A673 (cell line): ENCODE measurements at regions not wholly inside any gene's neighbourhood (a gene's known extent, or its start where the extent isn't known, plus 50 kb on each side); places are given as distances from the start of the nearest gene placed in this dataset.

Experiments used
- BruUV-seq: library from RNA; stranded (reverse); fragments of 400-500 nt; replicated peaks from 2 replicates; lab custom pipeline; 2021; lab: Mats Ljungman, UMichigan
- CTCF ChIA-PET: fragments of 300-600 bp; sonication (Branson Sonifier 250); formaldehyde crosslinking; loops from one replicate; lab custom pipeline; 2022; ENCODE audit warnings: antibody characterized with exemption; lab: Charles Lee
- POLR2A ChIA-PET: fragments of 300-600 bp; sonication (Branson Sonifier 250); formaldehyde crosslinking; loops from one replicate; lab custom pipeline; 2022; ENCODE audit warnings: antibody characterized with exemption; ENCODE audit not compliant: low non-redundant PET; lab: Charles Lee
- DNase-seq: peaks from one replicate; pipeline ENCODE4 v3.0.0-alpha.2; 2015; ENCODE audit warnings: low spot score
- H3K27ac ChIP-seq: fragments of 200-600 bp; sonication (generic); 2 replicates; pipeline ENCODE4 v1.5.1; 2016; ENCODE audit warnings: mixed run types, low read depth, mild to moderate bottlenecking, mixed read lengths, antibody characterized with exemption, low read length; ENCODE audit not compliant: poor library complexity, severe bottlenecking
- H3K27me3 ChIP-seq: fragments of 200-600 bp; sonication (generic); replicated peaks from 2 replicates; pipeline ENCODE4 v1.6.1; 2017; ENCODE audit warnings: mixed run types, low read depth, mild to moderate bottlenecking, mixed read lengths, antibody characterized with exemption, low read length; ENCODE audit not compliant: insufficient read depth, poor library complexity
- H3K36me3 ChIP-seq: fragments of 200-600 bp; sonication (generic); 2 replicates; pipeline ENCODE4 v1.6.1; 2016; ENCODE audit warnings: mixed run types, mild to moderate bottlenecking, mixed read lengths, antibody characterized with exemption, low read length; ENCODE audit not compliant: insufficient read depth, poor library complexity, severe bottlenecking
- H3K4me1 ChIP-seq: fragments of 200-600 bp; sonication (generic); 2 replicates; pipeline ENCODE4 v1.6.1; 2017; ENCODE audit warnings: mixed run types, mild to moderate bottlenecking, mixed read lengths, antibody characterized with exemption, low read length; ENCODE audit not compliant: insufficient read depth, poor library complexity, severe bottlenecking
- H3K4me3 ChIP-seq: fragments of 200-600 bp; sonication (generic); 2 replicates; pipeline ENCODE4 v1.5.1; 2016; ENCODE audit warnings: low read depth, mixed run types, mild to moderate bottlenecking, mixed read lengths, low read length; ENCODE audit not compliant: poor library complexity, severe bottlenecking
- H3K9me3 ChIP-seq: fragments of 200-600 bp; sonication (generic); 2 replicates; pipeline ENCODE4 v1.6.1; 2016; ENCODE audit warnings: mixed run types, low read depth, mild to moderate bottlenecking, mixed read lengths, antibody characterized with exemption, low read length; ENCODE audit not compliant: poor library complexity, severe bottlenecking
- EZH2 ChIP-seq: fragments of 200-600 bp; sonication (generic); IDR thresholded peaks from 2 replicates; pipeline ENCODE4 v1.6.1; 2017; ENCODE audit warnings: borderline replicate concordance, low read depth, mild to moderate bottlenecking, mixed read lengths, antibody characterized with exemption, low read length; ENCODE audit not compliant: poor library complexity, severe bottlenecking
- intact Hi-C: fragments of 100-400 bp; cut with micrococcal nuclease; formaldehyde crosslinking; loops from one replicate; pipeline ENCODE4 v1.10.0; 2022; ENCODE audit not compliant: unreplicated experiment
- TF ChIP-seq, protein P1 (sequence below): fragments of 300-800, 200-600 bp; sonication (generic); conservative IDR thresholded peaks from 2 replicates; pipeline ENCODE4 v1.5.1; 2017; ENCODE audit warnings: low read depth, mild to moderate bottlenecking, antibody characterized with exemption, low read length, moderate library complexity, mixed read lengths

DNA sequence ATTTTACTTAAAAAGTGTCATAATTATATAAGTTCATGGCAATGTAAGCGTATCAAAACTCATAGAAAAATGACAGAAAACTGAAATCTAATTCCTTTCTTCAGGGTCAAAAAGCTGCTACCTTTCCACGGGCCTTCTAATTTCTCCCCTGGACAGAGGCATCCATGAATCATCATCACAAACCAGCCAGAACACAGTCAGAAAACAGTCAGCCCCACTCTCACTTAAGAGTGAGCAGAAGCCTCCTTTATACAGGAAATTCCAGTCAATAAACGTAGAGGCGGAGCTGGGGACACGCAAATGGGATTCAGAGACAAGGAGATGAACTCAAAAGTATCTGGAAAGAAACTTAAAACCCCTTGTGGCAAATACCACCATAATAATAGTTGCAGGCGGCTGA lies 54.2 kb upstream of the ABCC4 start:
- TF ChIP-seq, protein P1, sequence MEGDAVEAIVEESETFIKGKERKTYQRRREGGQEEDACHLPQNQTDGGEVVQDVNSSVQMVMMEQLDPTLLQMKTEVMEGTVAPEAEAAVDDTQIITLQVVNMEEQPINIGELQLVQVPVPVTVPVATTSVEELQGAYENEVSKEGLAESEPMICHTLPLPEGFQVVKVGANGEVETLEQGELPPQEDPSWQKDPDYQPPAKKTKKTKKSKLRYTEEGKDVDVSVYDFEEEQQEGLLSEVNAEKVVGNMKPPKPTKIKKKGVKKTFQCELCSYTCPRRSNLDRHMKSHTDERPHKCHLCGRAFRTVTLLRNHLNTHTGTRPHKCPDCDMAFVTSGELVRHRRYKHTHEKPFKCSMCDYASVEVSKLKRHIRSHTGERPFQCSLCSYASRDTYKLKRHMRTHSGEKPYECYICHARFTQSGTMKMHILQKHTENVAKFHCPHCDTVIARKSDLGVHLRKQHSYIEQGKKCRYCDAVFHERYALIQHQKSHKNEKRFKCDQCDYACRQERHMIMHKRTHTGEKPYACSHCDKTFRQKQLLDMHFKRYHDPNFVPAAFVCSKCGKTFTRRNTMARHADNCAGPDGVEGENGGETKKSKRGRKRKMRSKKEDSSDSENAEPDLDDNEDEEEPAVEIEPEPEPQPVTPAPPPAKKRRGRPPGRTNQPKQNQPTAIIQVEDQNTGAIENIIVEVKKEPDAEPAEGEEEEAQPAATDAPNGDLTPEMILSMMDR = no peak
- TF ChIP-seq EZH2 = no peak
- no TSS peak for BruUV-seq

DNA sequence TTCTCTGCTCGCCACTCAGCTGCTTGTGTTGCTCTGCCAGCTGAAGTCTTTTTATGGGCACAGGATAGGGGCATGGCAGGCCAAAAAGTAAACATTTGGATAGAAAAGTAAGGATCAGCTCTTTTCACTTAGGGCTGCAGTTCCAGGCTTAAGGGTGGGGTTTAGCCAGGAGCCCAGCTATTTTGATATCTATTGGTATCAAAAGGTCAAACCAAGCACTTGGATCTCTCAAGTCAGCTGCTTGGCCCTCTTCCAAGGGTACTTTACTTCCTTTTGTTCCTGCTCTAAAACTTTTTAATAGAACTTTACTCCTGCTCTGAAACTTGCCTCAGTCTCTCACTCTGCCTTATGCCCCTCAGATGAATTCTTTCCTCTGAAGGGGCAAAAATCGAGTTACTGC lies 55.7 kb upstream of the ABCC4 start:
- no peak overlapping the region for H3K27ac ChIP-seq
- no peaks in the 10 kb centered on the region for H3K9me3 ChIP-seq
- CTCF ChIA-PET = no interaction called here
- no peak overlapping the region for H3K4me3 ChIP-seq
- DNase-seq = no peak
- POLR2A ChIA-PET = no interaction called here
- H3K4me1 ChIP-seq = peaks cover 9% of the 10 kb centered on the region
- intact Hi-C loops = no loop called here
- no peaks in the 10 kb centered on the region for H3K27me3 ChIP-seq
- BruUV-seq = no TSS peak
- TF ChIP-seq EZH2 = no peak
- TF ChIP-seq, protein P1 = no peak
- H3K36me3 ChIP-seq = no peaks in the 10 kb centered on the region

More for the DNA sequence above, 54.2 kb upstream of the ABCC4 start:
- intact Hi-C loops = no loop called here
- Histone ChIP-seq H3K4me1 (peaks cover 9% of the 10 kb centered on the region), H3K4me3 (no peak overlapping the region), H3K27ac (no peak overlapping the region), H3K27me3 (no peaks in the 10 kb centered on the region), H3K9me3 (no peaks in the 10 kb centered on the region), H3K36me3 (no peaks in the 10 kb centered on the region)
- peak; percentile 63 for DNase-seq
- CTCF ChIA-PET = no interaction called here
- POLR2A ChIA-PET = no interaction called here

DNA sequence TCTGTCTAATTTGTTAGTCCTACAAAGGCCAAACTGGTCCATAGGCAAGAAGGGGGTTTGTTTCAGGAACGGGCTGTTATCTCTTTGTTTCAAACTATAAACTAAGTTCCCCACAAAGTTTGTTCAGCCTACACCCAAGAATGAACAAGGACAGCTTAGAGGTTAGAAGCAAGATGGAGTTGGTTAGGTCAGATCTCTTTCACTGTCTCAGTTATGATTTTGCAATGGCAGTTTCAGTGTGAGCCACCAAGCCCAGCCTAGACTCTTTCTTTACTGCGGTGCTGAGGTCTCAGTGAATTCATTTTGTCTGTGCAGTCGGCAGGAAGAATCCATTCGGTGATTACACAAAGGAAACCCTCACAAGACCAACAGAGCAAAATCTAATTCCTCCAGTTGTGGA lies 56.6 kb upstream of the ABCC4 start:
- intact Hi-C loops = no loop called here
- H3K27ac ChIP-seq = no peak overlapping the region
- no TSS peak for BruUV-seq
- H3K36me3 ChIP-seq = no peaks in the 10 kb centered on the region
- no peak for DNase-seq
- H3K9me3 ChIP-seq = no peaks in the 10 kb centered on the region
- POLR2A ChIA-PET = no interaction called here
- CTCF ChIA-PET = no interaction called here
- no peaks in the 10 kb centered on the region for H3K27me3 ChIP-seq
- peaks cover 9% of the 10 kb centered on the region for H3K4me1 ChIP-seq
- TF ChIP-seq, protein P1 = no peak
- TF ChIP-seq EZH2 = no peak
- no peak overlapping the region for H3K4me3 ChIP-seq
